RCC 7860 (cell line): ENCODE measurements at regions not wholly inside any gene's neighbourhood (a gene's known extent, or its start where the extent isn't known, plus 50 kb on each side); places are given as distances from the start of the nearest gene placed in this dataset.

Experiments
- DNase-seq: peaks from one replicate; pipeline ENCODE4 v3.0.0-alpha.2; 2015; ENCODE audit warnings: low spot score
- FAIRE-seq: peaks from 2 replicates; lab custom pipeline; 2012; peaks lifted over from hg19 to GRCh38; lab: Jason Lieb, UNC

GRCh38 chr1:90412563-90412962 lies 304.5 kb downstream of the BARHL2 start:
- no peak for FAIRE-seq
- DNase-seq: no peak

GRCh38 chr1:90411185-90411584 lies 305.9 kb downstream of the BARHL2 start:
- FAIRE-seq (no peak), DNase-seq (no peak)

- DNase-seq (no peak), FAIRE-seq (no peak)
Measured at GRCh38 chr1:90407737-90408136, 309.4 kb downstream of the BARHL2 start.

- DNase-seq: no peak
- FAIRE-seq: no peak
Measured at GRCh38 chr1:90405726-90406125, 311.4 kb downstream of the BARHL2 start.

GRCh38 chr1:90402893-90403849 lies 313.9 kb downstream of the BARHL2 start:
- DNase-seq (peak; percentile 89), FAIRE-seq (peak; percentile 78)

GRCh38 chr1:90400131-90400530 lies 317.0 kb downstream of the BARHL2 start:
- FAIRE-seq: no peak
- DNase-seq: no peak

- no peak for DNase-seq
- no peak for FAIRE-seq
Measured at GRCh38 chr1:90396917-90397316, 320.2 kb downstream of the BARHL2 start.

GRCh38 chr1:90394247-90394646 lies 322.9 kb downstream of the BARHL2 start:
- DNase-seq (no peak), FAIRE-seq (no peak)

GRCh38 chr1:90393025-90393424 lies 324.1 kb downstream of the BARHL2 start:
- DNase-seq (peak; percentile 14), FAIRE-seq (no peak)

GRCh38 chr1:90391126-90391525 lies 326.0 kb downstream of the BARHL2 start:
- FAIRE-seq (no peak), DNase-seq (no peak)

GRCh38 chr1:90387805-90388204 lies 329.3 kb downstream of the BARHL2 start:
- FAIRE-seq: no peak
- DNase-seq: no peak

- FAIRE-seq (no peak), DNase-seq (peak; percentile 27)
Measured at GRCh38 chr1:90386899-90387720, 330.0 kb downstream of the BARHL2 start.

- FAIRE-seq (no peak), DNase-seq (no peak)
Measured at GRCh38 chr1:90384193-90384592, 332.9 kb downstream of the BARHL2 start.

- FAIRE-seq (no peak), DNase-seq (no peak)
Measured at GRCh38 chr1:90382161-90382560, 334.9 kb downstream of the BARHL2 start.

GRCh38 chr1:90381598-90381997 lies 335.5 kb downstream of the BARHL2 start:
- FAIRE-seq: no peak
- no peak for DNase-seq

GRCh38 chr1:90371448-90371813 lies 345.7 kb downstream of the BARHL2 start:
- DNase-seq (no peak), FAIRE-seq (no peak)

- no peak for FAIRE-seq
- DNase-seq: peak; percentile 26
Measured at GRCh38 chr1:90370686-90371447, 346.2 kb downstream of the BARHL2 start.

GRCh38 chr1:90362163-90362562 lies 354.9 kb downstream of the BARHL2 start:
- no peak for FAIRE-seq
- DNase-seq: no peak

- FAIRE-seq (no peak), DNase-seq (no peak)
Measured at GRCh38 chr1:90361026-90361425, 356.1 kb downstream of the BARHL2 start.

GRCh38 chr1:90359994-90360393 lies 357.1 kb downstream of the BARHL2 start:
- no peak for FAIRE-seq
- no peak for DNase-seq

GRCh38 chr1:90358448-90358847 lies 358.7 kb downstream of the BARHL2 start:
- DNase-seq (no peak), FAIRE-seq (no peak)
